ENCODE measurements at regions not wholly inside any gene's neighbourhood (a gene's known extent, or its start where the extent isn't known, plus 50 kb on each side); places are given as distances from the start of the nearest gene placed in this dataset.
A peak's percentile ranks its signal among the peaks of the same experiment; 100 is the strongest.

DNA sequence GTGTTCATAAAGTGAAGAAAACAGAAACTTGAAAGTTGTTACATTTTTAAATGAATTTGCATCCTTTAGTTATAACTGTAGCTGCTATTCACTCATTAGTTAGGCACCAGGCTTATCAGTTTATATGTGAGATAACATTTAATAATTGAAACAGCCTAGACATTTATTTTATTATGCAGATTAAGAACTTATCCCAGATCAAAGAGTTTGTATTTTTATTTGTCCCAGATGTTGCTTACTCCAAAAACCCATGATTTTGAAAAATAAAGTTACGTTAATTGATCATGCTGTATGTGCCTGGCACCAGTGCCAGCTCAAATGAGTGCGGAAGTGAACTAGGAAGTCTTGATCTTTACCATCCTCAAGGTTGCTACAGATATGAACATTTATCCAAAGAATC lies 172.7 kb upstream of the CARD18 start:
- no peaks in the 10 kb centered on the region for H3K36me3 ChIP-seq (ENCODE audit: low read depth)
- H3K4me3 ChIP-seq (ENCODE audit: severe bottlenecking) = no peak overlapping the region
- ATAC-seq (ENCODE audit: low read depth) = no peak
- H3K4me1 ChIP-seq (ENCODE audit: insufficient read depth, poor library complexity, severe bottlenecking) = no peaks in the 10 kb centered on the region
- no peaks in the 10 kb centered on the region for H3K9me3 ChIP-seq (ENCODE audit: severe bottlenecking)
- TF ChIP-seq, protein P1, sequence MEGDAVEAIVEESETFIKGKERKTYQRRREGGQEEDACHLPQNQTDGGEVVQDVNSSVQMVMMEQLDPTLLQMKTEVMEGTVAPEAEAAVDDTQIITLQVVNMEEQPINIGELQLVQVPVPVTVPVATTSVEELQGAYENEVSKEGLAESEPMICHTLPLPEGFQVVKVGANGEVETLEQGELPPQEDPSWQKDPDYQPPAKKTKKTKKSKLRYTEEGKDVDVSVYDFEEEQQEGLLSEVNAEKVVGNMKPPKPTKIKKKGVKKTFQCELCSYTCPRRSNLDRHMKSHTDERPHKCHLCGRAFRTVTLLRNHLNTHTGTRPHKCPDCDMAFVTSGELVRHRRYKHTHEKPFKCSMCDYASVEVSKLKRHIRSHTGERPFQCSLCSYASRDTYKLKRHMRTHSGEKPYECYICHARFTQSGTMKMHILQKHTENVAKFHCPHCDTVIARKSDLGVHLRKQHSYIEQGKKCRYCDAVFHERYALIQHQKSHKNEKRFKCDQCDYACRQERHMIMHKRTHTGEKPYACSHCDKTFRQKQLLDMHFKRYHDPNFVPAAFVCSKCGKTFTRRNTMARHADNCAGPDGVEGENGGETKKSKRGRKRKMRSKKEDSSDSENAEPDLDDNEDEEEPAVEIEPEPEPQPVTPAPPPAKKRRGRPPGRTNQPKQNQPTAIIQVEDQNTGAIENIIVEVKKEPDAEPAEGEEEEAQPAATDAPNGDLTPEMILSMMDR (IDR thresholded peaks at IDR 0.05; ENCODE audit: poor library complexity, severe bottlenecking) = no peak
- H3K27ac ChIP-seq (ENCODE audit: poor library complexity, severe bottlenecking) = no peak overlapping the region
- no peak for DNase-seq (ENCODE audit: low spot score)
- no peaks in the 10 kb centered on the region for H3K27me3 ChIP-seq (ENCODE audit: insufficient read depth, poor library complexity, severe bottlenecking)

DNA sequence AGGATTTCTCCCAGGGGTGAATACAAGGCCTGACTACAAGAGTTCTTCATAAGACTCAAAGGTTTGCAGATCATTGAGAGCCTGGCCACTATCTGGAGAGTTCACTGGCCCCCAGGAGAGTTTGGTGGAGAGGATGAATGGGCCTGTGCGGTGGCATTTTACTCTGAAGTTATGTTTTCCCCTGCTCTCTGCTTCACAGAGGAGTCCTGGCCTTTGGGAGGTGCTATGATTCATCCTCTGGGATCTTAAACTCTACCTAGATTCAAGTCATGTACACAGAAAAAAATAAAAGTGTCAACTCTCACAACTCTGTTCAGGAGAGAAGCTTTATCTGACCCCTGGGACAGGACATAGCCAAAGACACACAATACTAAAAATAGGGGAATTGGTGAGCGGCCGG lies 159.1 kb upstream of the CARD18 start:
- H3K27me3 ChIP-seq (ENCODE audit: insufficient read depth, poor library complexity, severe bottlenecking) = no peaks in the 10 kb centered on the region
- peaks cover 15% of the 10 kb centered on the region for H3K4me1 ChIP-seq (ENCODE audit: insufficient read depth, poor library complexity, severe bottlenecking)
- no peak for ATAC-seq (ENCODE audit: low read depth)
- TF ChIP-seq, protein P1 (IDR thresholded peaks at IDR 0.05; ENCODE audit: poor library complexity, severe bottlenecking) = no peak
- no peak overlapping the region for H3K4me3 ChIP-seq (ENCODE audit: severe bottlenecking)
- H3K36me3 ChIP-seq (ENCODE audit: low read depth) = no peaks in the 10 kb centered on the region
- no peaks in the 10 kb centered on the region for H3K9me3 ChIP-seq (ENCODE audit: severe bottlenecking)
- DNase-seq (ENCODE audit: low spot score) = no peak
- H3K27ac ChIP-seq (ENCODE audit: poor library complexity, severe bottlenecking) = no peak overlapping the region

DNA sequence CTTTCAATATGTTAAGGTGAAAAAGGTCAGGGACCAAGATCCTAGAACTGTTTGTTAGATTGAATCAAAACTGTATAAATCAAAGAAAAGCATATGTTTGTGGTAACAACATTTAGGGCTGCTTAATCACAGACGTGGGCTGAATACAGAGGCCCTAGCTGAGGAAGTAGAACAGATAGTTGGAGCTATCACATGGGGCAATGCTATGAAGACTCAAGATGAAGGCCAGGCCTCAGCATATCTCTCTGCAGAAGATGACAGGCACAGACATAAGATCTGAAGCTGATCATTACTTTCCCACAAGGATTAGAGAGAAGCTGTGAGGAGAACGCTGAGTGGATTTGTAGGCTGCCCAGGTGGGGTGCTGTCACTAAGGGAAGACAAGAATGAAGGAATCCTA lies 158.6 kb upstream of the CARD18 start:
- no peak for ATAC-seq (ENCODE audit: low read depth)
- Histone ChIP-seq H3K9me3 (ENCODE audit: severe bottlenecking) (no peaks in the 10 kb centered on the region), H3K27me3 (ENCODE audit: insufficient read depth, poor library complexity, severe bottlenecking) (no peaks in the 10 kb centered on the region), H3K4me3 (ENCODE audit: severe bottlenecking) (no peak overlapping the region), H3K4me1 (ENCODE audit: insufficient read depth, poor library complexity, severe bottlenecking) (peaks cover 15% of the 10 kb centered on the region), H3K36me3 (ENCODE audit: low read depth) (no peaks in the 10 kb centered on the region), H3K27ac (ENCODE audit: poor library complexity, severe bottlenecking) (peak overlapping the region; percentile 26)
- no peak for DNase-seq (ENCODE audit: low spot score)
- TF ChIP-seq, protein P1 (IDR thresholded peaks at IDR 0.05; ENCODE audit: poor library complexity, severe bottlenecking) = no peak

DNA sequence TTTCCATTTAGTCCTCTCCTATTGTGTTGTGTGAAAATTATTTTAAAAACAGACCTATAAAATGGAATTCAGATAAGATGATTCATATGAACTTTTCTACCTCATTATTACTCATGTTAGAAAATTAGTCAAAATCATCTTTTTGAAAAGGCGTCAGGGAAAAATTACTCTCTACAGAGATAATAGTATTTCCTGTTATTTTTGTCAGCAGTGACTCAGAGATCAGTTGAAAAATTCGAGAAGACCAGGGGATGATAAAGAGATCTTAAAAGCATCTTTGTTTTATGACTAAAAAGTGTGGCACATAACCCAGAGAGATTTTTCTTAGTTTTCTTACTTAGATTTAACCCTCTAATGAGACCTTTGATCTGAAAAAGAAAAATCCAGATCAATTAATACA lies 157.9 kb upstream of the CARD18 start:
- Histone ChIP-seq H3K36me3 (ENCODE audit: low read depth) (no peaks in the 10 kb centered on the region), H3K27ac (ENCODE audit: poor library complexity, severe bottlenecking) (peak overlapping the region; percentile 26), H3K4me3 (ENCODE audit: severe bottlenecking) (no peak overlapping the region), H3K9me3 (ENCODE audit: severe bottlenecking) (no peaks in the 10 kb centered on the region), H3K4me1 (ENCODE audit: insufficient read depth, poor library complexity, severe bottlenecking) (peaks cover 15% of the 10 kb centered on the region), H3K27me3 (ENCODE audit: insufficient read depth, poor library complexity, severe bottlenecking) (no peaks in the 10 kb centered on the region)
- ATAC-seq (ENCODE audit: low read depth) (peak; percentile 72), DNase-seq (ENCODE audit: low spot score) (no peak)
- TF ChIP-seq, protein P1 (IDR thresholded peaks at IDR 0.05; ENCODE audit: poor library complexity, severe bottlenecking) = no peak

DNA sequence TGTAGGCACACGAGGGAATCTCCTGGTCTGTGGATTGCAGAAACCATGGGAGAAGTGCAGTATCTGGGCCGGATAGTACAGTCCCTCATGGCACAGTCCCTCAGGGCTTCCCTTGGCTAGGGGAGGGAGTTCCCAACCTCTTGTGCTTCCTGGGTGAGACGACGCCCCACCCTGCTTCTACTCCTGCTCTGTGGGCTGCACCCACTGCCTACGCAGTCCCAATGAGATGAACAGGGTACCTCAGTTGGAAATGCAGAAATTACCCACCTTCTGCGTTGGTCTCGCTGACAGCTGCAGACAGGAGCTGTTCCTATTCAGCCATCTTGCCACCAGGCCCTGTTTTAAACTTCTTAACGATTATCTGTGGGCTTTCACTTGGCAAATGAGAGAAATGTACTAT lies 157.2 kb upstream of the CARD18 start:
- ATAC-seq (ENCODE audit: low read depth) = no peak
- no peak for DNase-seq (ENCODE audit: low spot score)

More for the DNA sequence above, 157.2 kb upstream of the CARD18 start:
- H3K9me3 ChIP-seq (ENCODE audit: severe bottlenecking) = no peaks in the 10 kb centered on the region
- no peaks in the 10 kb centered on the region for H3K27me3 ChIP-seq (ENCODE audit: insufficient read depth, poor library complexity, severe bottlenecking)
- peaks cover 15% of the 10 kb centered on the region for H3K4me1 ChIP-seq (ENCODE audit: insufficient read depth, poor library complexity, severe bottlenecking)
- TF ChIP-seq, protein P1 (IDR thresholded peaks at IDR 0.05; ENCODE audit: poor library complexity, severe bottlenecking) = no peak
- H3K4me3 ChIP-seq (ENCODE audit: severe bottlenecking) = no peak overlapping the region
- H3K36me3 ChIP-seq (ENCODE audit: low read depth) = no peaks in the 10 kb centered on the region
- peak overlapping the region; percentile 26 for H3K27ac ChIP-seq (ENCODE audit: poor library complexity, severe bottlenecking)
